ENCODE measurements at regions not wholly inside any gene's neighbourhood (a gene's known extent, or its start where the extent isn't known, plus 50 kb on each side); places are given as distances from the start of the nearest gene placed in this dataset.

- ChIA-PET POLR2A (no interaction called here), CTCF (no interaction called here)
- TF ChIP-seq, protein P1, sequence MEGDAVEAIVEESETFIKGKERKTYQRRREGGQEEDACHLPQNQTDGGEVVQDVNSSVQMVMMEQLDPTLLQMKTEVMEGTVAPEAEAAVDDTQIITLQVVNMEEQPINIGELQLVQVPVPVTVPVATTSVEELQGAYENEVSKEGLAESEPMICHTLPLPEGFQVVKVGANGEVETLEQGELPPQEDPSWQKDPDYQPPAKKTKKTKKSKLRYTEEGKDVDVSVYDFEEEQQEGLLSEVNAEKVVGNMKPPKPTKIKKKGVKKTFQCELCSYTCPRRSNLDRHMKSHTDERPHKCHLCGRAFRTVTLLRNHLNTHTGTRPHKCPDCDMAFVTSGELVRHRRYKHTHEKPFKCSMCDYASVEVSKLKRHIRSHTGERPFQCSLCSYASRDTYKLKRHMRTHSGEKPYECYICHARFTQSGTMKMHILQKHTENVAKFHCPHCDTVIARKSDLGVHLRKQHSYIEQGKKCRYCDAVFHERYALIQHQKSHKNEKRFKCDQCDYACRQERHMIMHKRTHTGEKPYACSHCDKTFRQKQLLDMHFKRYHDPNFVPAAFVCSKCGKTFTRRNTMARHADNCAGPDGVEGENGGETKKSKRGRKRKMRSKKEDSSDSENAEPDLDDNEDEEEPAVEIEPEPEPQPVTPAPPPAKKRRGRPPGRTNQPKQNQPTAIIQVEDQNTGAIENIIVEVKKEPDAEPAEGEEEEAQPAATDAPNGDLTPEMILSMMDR (IDR thresholded peaks at IDR 0.05; ENCODE audit: control extremely low read depth, extremely low read depth, low read depth, missing control alignments), result no peak
- no peak for DNase-seq (ENCODE audit: extremely low spot score)
Measured at GRCh38 chr10:78900715-78901430, 167.9 kb upstream of the ZMIZ1 start.

DNA sequence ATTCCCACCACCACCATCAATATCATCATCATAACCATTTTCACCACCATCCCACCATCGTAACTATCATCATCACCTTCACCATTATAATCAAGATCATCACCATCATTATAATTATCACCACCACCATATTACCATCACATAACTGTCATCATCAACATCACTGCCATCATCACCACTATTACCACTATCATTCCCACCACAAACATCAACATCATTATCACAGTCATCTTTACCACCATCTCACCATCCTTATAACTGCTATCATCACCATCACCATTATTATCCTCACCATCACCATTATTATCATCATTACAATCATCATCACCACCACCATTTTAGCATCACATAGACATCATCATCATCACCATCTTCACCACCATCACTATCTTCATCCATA, 167.1 kb upstream of the ZMIZ1 start:
- TF ChIP-seq, protein P1 (IDR thresholded peaks at IDR 0.05; ENCODE audit: control extremely low read depth, extremely low read depth, low read depth, missing control alignments), result no peak
- DNase-seq (ENCODE audit: extremely low spot score), result no peak
- CTCF ChIA-PET, result no interaction called here
- POLR2A ChIA-PET, result no interaction called here

- DNase-seq (ENCODE audit: extremely low spot score), result no peak
- CTCF ChIA-PET, result no interaction called here
- POLR2A ChIA-PET, result no interaction called here
- TF ChIP-seq, protein P1 (IDR thresholded peaks at IDR 0.05; ENCODE audit: control extremely low read depth, extremely low read depth, low read depth, missing control alignments), result no peak
Measured at GRCh38 chr10:78902815-78903214, 166.0 kb upstream of the ZMIZ1 start.

DNA sequence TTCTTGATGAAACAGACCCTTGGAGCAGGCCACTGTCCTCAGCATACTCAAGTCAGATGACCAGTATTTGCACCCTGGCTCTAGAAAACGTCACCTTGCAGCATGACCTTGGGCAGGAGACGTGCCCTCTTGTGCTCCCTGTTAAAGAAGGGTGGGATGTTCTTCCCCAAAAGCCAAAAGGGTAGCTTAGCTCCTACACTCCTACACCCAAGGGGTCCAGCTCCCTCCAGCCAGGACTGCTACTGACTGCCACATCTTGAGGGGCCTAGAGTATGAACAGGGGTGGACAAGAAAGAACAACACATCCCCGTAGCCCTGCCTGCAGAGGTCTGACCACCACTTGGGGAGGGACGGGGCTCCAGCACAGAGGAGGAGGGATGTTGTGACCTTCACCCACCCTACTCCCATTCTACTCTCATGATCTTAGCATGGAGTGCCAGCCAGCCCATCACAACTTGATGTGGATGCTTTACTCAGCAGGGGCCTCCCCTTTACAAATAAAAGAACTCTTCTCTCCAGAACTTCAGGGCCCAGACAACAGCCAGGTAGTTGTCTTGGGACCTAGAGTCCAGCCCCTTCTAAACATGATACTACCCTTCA, 165.3 kb upstream of the ZMIZ1 start:
- no peak for DNase-seq (ENCODE audit: extremely low spot score)
- TF ChIP-seq, protein P1 (IDR thresholded peaks at IDR 0.05; ENCODE audit: control extremely low read depth, extremely low read depth, low read depth, missing control alignments), result no peak
- ChIA-PET CTCF (no interaction called here), POLR2A (no interaction called here)

DNA sequence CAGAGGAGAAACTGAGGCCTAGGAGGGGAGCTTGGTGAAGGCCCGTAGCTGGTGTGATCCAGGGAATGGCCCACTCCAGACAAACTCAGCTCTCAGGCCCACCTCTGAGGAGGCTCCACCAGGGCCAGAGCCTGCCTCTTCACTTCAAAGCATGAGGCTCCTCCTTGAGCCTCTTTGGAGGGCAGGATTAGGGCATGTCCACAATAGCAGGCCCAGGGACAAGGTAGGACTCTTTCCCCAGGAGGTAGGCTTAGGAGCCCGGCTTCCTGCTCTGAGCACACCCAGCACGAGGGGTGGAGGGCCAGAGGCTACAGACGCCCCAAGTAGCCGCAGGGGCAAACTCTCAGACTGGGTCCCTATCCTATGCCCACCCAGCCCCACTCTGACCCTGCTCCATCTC, 164.6 kb upstream of the ZMIZ1 start:
- ChIA-PET POLR2A (no interaction called here), CTCF (no interaction called here)
- TF ChIP-seq, protein P1 (IDR thresholded peaks at IDR 0.05; ENCODE audit: control extremely low read depth, extremely low read depth, low read depth, missing control alignments), result no peak
- DNase-seq (ENCODE audit: extremely low spot score), result no peak

- ChIA-PET POLR2A (no interaction called here), CTCF (no interaction called here)
- no peak for DNase-seq (ENCODE audit: extremely low spot score)
- TF ChIP-seq, protein P1 (IDR thresholded peaks at IDR 0.05; ENCODE audit: control extremely low read depth, extremely low read depth, low read depth, missing control alignments), result no peak
Measured at GRCh38 chr10:78905015-78905956, 163.5 kb upstream of the ZMIZ1 start.

Data from GM10248 (cell line).